Left ventricle myocardium inferior (tissue), 1 donor: ENCODE measurements at regions not wholly inside any gene's neighbourhood (a gene's known extent, or its start where the extent isn't known, plus 50 kb on each side); places are given as distances from the start of the nearest gene placed in this dataset.

Experiments used
- DNase-seq: peaks from one replicate; pipeline ENCODE4 v3.0.0-alpha.2; 2020
- H3K27ac ChIP-seq: fragments of 200-600 bp; replicated peaks from 2 replicates; pipeline ENCODE4 v1.8.0; 2021
- H3K27me3 ChIP-seq: fragments of 200-600 bp; 2 replicates; pipeline ENCODE4 v1.8.0; 2021; ENCODE audit warnings: low read depth
- H3K36me3 ChIP-seq: fragments of 200-600 bp; 2 replicates; pipeline ENCODE4 v1.8.0; 2021
- H3K4me1 ChIP-seq: fragments of 200-600 bp; 2 replicates; pipeline ENCODE4 v1.8.0; 2021
- H3K4me3 ChIP-seq: fragments of 200-600 bp; 2 replicates; pipeline ENCODE4 v1.8.0; 2021; ENCODE audit warnings: mild to moderate bottlenecking, moderate library complexity
- H3K9me3 ChIP-seq: fragments of 200-600 bp; replicated peaks from 2 replicates; pipeline ENCODE4 v1.8.0; 2021
- CTCF ChIP-seq: fragments of 200-600 bp; IDR thresholded peaks from 2 replicates; pipeline ENCODE4 v1.8.0; 2021; ENCODE audit warnings: antibody characterized with exemption, mild to moderate bottlenecking, borderline replicate concordance
- intact Hi-C: fragments of 100-400 bp; cut with micrococcal nuclease; formaldehyde crosslinking; loops from one replicate; pipeline ENCODE4 v1.11.0; 2022
- donor health status: DM: no; HTN: yes; CAD: no; lungs with severe emphysema.

GRCh38 chr2:198852248-198852647, 605.5 kb downstream of the SATB2 start:
- Histone ChIP-seq H3K27ac (no peak overlapping the region), H3K9me3 (peaks cover 20% of the 10 kb centered on the region), H3K4me3 (no peak overlapping the region), H3K27me3 (no peaks in the 10 kb centered on the region), H3K36me3 (no peaks in the 10 kb centered on the region), H3K4me1 (no peaks in the 10 kb centered on the region)
- no peak for DNase-seq
- TF ChIP-seq CTCF = no peak
- intact Hi-C loops = no loop called here

GRCh38 chr2:198825534-198825933, 632.2 kb downstream of the SATB2 start:
- Histone ChIP-seq H3K36me3 (no peaks in the 10 kb centered on the region), H3K27me3 (no peaks in the 10 kb centered on the region), H3K4me1 (no peaks in the 10 kb centered on the region), H3K27ac (no peak overlapping the region), H3K4me3 (no peak overlapping the region), H3K9me3 (peaks cover 32% of the 10 kb centered on the region)
- intact Hi-C loops = no loop called here
- TF ChIP-seq CTCF = no peak
- no peak for DNase-seq

- TF ChIP-seq CTCF = no peak
- no peak overlapping the region for H3K4me3 ChIP-seq
- no peaks in the 10 kb centered on the region for H3K4me1 ChIP-seq
- no peaks in the 10 kb centered on the region for H3K9me3 ChIP-seq
- intact Hi-C loops = no loop called here
- H3K27me3 ChIP-seq = no peaks in the 10 kb centered on the region
- H3K27ac ChIP-seq = no peak overlapping the region
- DNase-seq = no peak
- no peaks in the 10 kb centered on the region for H3K36me3 ChIP-seq
Observed at GRCh38 chr2:198817536-198817935, 640.2 kb downstream of the SATB2 start.

GRCh38 chr2:198815626-198816025, 642.1 kb downstream of the SATB2 start:
- H3K36me3 ChIP-seq = no peaks in the 10 kb centered on the region
- no peak for DNase-seq
- H3K4me1 ChIP-seq = no peaks in the 10 kb centered on the region
- intact Hi-C loops = no loop called here
- no peaks in the 10 kb centered on the region for H3K9me3 ChIP-seq
- no peak overlapping the region for H3K27ac ChIP-seq
- H3K4me3 ChIP-seq = no peak overlapping the region
- no peak for TF ChIP-seq CTCF
- no peaks in the 10 kb centered on the region for H3K27me3 ChIP-seq

- Histone ChIP-seq H3K27ac (no peak overlapping the region), H3K36me3 (no peaks in the 10 kb centered on the region), H3K4me3 (no peak overlapping the region), H3K9me3 (no peaks in the 10 kb centered on the region), H3K4me1 (no peaks in the 10 kb centered on the region), H3K27me3 (no peaks in the 10 kb centered on the region)
- no peak for DNase-seq
- intact Hi-C loops = no loop called here
- TF ChIP-seq CTCF = no peak
Observed at GRCh38 chr2:198811198-198811597, 646.5 kb downstream of the SATB2 start.

- intact Hi-C loops = no loop called here
- Histone ChIP-seq H3K36me3 (no peaks in the 10 kb centered on the region), H3K9me3 (no peaks in the 10 kb centered on the region), H3K4me1 (no peaks in the 10 kb centered on the region), H3K4me3 (no peak overlapping the region), H3K27me3 (no peaks in the 10 kb centered on the region), H3K27ac (no peak overlapping the region)
- no peak for DNase-seq
- TF ChIP-seq CTCF = no peak
Observed at GRCh38 chr2:198809976-198810375, 647.8 kb downstream of the SATB2 start.
